CD8-positive, alpha-beta memory T cell (primary cell): ENCODE measurements at regions not wholly inside any gene's neighbourhood (a gene's known extent, or its start where the extent isn't known, plus 50 kb on each side); places are given as distances from the start of the nearest gene placed in this dataset.
"Not testable (repeated sequence)": the region's sequence is repeated elsewhere in the genome, so short reads cannot be mapped to it uniquely, and the experiment has no call there.

Experiments used
- CTCF ChIA-PET: fragments of 350-600 bp; sonication (Branson Sonifier 250); formaldehyde crosslinking; loops from one replicate; lab custom pipeline; 2021; ENCODE audit warnings: antibody characterized with exemption; lab: Charles Lee
- POLR2A ChIA-PET: fragments of 350-600 bp; sonication (Branson Sonifier 250); formaldehyde crosslinking; loops from one replicate; lab custom pipeline; 2021; ENCODE audit warnings: antibody characterized with exemption; lab: Charles Lee
- DNase-seq, 5 donors: peaks; one replicate each; pipeline versions ENCODE4 v3.0.0 to v3.0.0-alpha.2; 2020 to 2022; ENCODE audit warnings: mixed read lengths in 1 of 5
- H3K27ac ChIP-seq: one replicate; pipeline ENCODE4 v1.7.0; 2013; ENCODE audit warnings: low read depth, mild to moderate bottlenecking, low read length, moderate library complexity
- H3K27me3 ChIP-seq: 2 replicates; pipeline ENCODE4 v1.7.0; 2013; ENCODE audit warnings: low read length, mild to moderate bottlenecking; ENCODE audit not compliant: insufficient read depth, poor library complexity, severe bottlenecking
- H3K36me3 ChIP-seq: 2 replicates; pipeline ENCODE4 v1.7.0; 2013; ENCODE audit warnings: mild to moderate bottlenecking, low read length, moderate library complexity; ENCODE audit not compliant: insufficient read depth
- H3K4me1 ChIP-seq: 2 replicates; pipeline ENCODE4 v1.7.0; 2013; ENCODE audit warnings: mild to moderate bottlenecking, low read length, moderate library complexity; ENCODE audit not compliant: insufficient read depth
- H3K4me3 ChIP-seq: 2 replicates; pipeline ENCODE4 v1.7.0; 2013; ENCODE audit warnings: mild to moderate bottlenecking, low read length
- H3K9me3 ChIP-seq: 2 replicates; pipeline ENCODE4 v1.7.0; 2013; ENCODE audit warnings: mild to moderate bottlenecking, low read length
- H3K27ac Mint-ChIP-seq, 8 donors: one replicate each; pipeline ENCODE4 v1.8.0; 2020 to 2021; ENCODE audit warnings: mixed read lengths in 8 of 8, mild to moderate bottlenecking in 6 of 8, inconsistent platforms in 3 of 8, moderate library complexity in 3 of 8
- H3K27me3 Mint-ChIP-seq, 2 donors: one replicate each; pipeline ENCODE4 v1.8.0; 2020 to 2021; ENCODE audit warnings: mixed read lengths in 2 of 2, mild to moderate bottlenecking in 1 of 2, moderate library complexity in 1 of 2
- H3K36me3 Mint-ChIP-seq, 3 donors: one replicate each; pipeline ENCODE4 v1.8.0; 2020 to 2021; ENCODE audit warnings: mixed read lengths in 3 of 3, inconsistent platforms in 1 of 3, mild to moderate bottlenecking in 1 of 3
- H3K4me1 Mint-ChIP-seq, 3 donors: one replicate each; pipeline ENCODE4 v1.8.0; 2020 to 2021; ENCODE audit warnings: mixed read lengths in 3 of 3, inconsistent platforms in 1 of 3, mild to moderate bottlenecking in 1 of 3
- H3K4me3 Mint-ChIP-seq, 7 donors: one replicate each; pipeline ENCODE4 v1.8.0; 2020 to 2021; ENCODE audit warnings: mixed read lengths in 7 of 7, mild to moderate bottlenecking in 6 of 7, moderate library complexity in 4 of 7, inconsistent platforms in 2 of 7
- H3K9me3 Mint-ChIP-seq, 5 donors: one replicate each; pipeline ENCODE4 v1.8.0; 2020 to 2022; ENCODE audit warnings: mixed read lengths in 5 of 5, mild to moderate bottlenecking in 3 of 5, moderate library complexity in 2 of 5, inconsistent platforms in 1 of 5

GRCh38 chr10:56255298-56255697 is 105.8 kb downstream of the ZWINT start:
- no peaks in the 10 kb centered on the region for H3K4me1 ChIP-seq
- no peaks in the 10 kb centered on the region for H3K27me3 Mint-ChIP-seq
- no peak overlapping the region for H3K4me3 ChIP-seq
- H3K27ac Mint-ChIP-seq: no peak overlapping the region
- H3K36me3 Mint-ChIP-seq: no peaks in the 10 kb centered on the region
- ChIA-PET POLR2A (no interaction called here), CTCF (no interaction called here)
- no peaks in the 10 kb centered on the region for H3K4me1 Mint-ChIP-seq
- no peak for DNase-seq
- peaks cover 2 to 9% (median 3%) of the 10 kb centered on the region in 5 donors for H3K9me3 Mint-ChIP-seq
- H3K9me3 ChIP-seq: no peaks in the 10 kb centered on the region
- H3K4me3 Mint-ChIP-seq: no peak overlapping the region
- no peaks in the 10 kb centered on the region for H3K27me3 ChIP-seq
- no peaks in the 10 kb centered on the region for H3K36me3 ChIP-seq
- no peak overlapping the region for H3K27ac ChIP-seq

- Mint-ChIP-seq H3K9me3 (peaks cover 0 to 22% (median 3%) of the 10 kb centered on the region in 5 donors), H3K27me3 (no peaks in the 10 kb centered on the region), H3K27ac (no peak overlapping the region), H3K36me3 (no peaks in the 10 kb centered on the region), H3K4me3 (no peak overlapping the region), H3K4me1 (no peaks in the 10 kb centered on the region)
- no peak overlapping the region for H3K27ac ChIP-seq
- no peaks in the 10 kb centered on the region for H3K9me3 ChIP-seq
- H3K4me1 ChIP-seq: no peaks in the 10 kb centered on the region
- no peaks in the 10 kb centered on the region for H3K36me3 ChIP-seq
- no peaks in the 10 kb centered on the region for H3K27me3 ChIP-seq
- DNase-seq: no peak
- CTCF ChIA-PET: no interaction called here
- H3K4me3 ChIP-seq: no peak overlapping the region
- POLR2A ChIA-PET: no interaction called here
These were observed 120.6 kb downstream of the ZWINT start for GRCh38 chr10:56240471-56240870.

GRCh38 chr10:56231436-56231835 is 129.6 kb downstream of the ZWINT start:
- Histone ChIP-seq H3K9me3 (no peaks in the 10 kb centered on the region), H3K27ac (no peak overlapping the region), H3K4me1 (no peaks in the 10 kb centered on the region), H3K36me3 (no peaks in the 10 kb centered on the region), H3K4me3 (no peak overlapping the region), H3K27me3 (no peaks in the 10 kb centered on the region)
- Mint-ChIP-seq H3K27me3 (no peaks in the 10 kb centered on the region), H3K4me3 (no peak overlapping the region), H3K27ac (no peak overlapping the region), H3K9me3 (peaks cover 7 to 18% (median 7%) of the 10 kb centered on the region in 5 donors), H3K36me3 (no peaks in the 10 kb centered on the region), H3K4me1 (no peaks in the 10 kb centered on the region)
- CTCF ChIA-PET: no interaction called here
- POLR2A ChIA-PET: no interaction called here
- DNase-seq: no peak

GRCh38 chr10:56222237-56222636 is 138.8 kb downstream of the ZWINT start:
- Mint-ChIP-seq H3K27me3 (no peaks in the 10 kb centered on the region), H3K4me1 (no peaks in the 10 kb centered on the region), H3K9me3 (peaks cover 0 to 14% (median 2%) of the 10 kb centered on the region in 5 donors), H3K4me3 (no peak overlapping the region), H3K36me3 (no peaks in the 10 kb centered on the region), H3K27ac (no peak overlapping the region)
- H3K4me3 ChIP-seq: no peak overlapping the region
- no peak for DNase-seq
- H3K27me3 ChIP-seq: no peaks in the 10 kb centered on the region
- POLR2A ChIA-PET: no interaction called here
- CTCF ChIA-PET: no interaction called here
- no peaks in the 10 kb centered on the region for H3K36me3 ChIP-seq
- H3K4me1 ChIP-seq: no peaks in the 10 kb centered on the region
- no peaks in the 10 kb centered on the region for H3K9me3 ChIP-seq
- no peak overlapping the region for H3K27ac ChIP-seq

- no peak for DNase-seq
- Mint-ChIP-seq H3K36me3 (no peaks in the 10 kb centered on the region), H3K27me3 (no peaks in the 10 kb centered on the region), H3K27ac (no peak overlapping the region), H3K4me1 (no peaks in the 10 kb centered on the region), H3K9me3 (peaks cover 6 to 26% (median 11%) of the 10 kb centered on the region in 5 donors), H3K4me3 (no peak overlapping the region)
- H3K9me3 ChIP-seq: no peaks in the 10 kb centered on the region
- H3K36me3 ChIP-seq: no peaks in the 10 kb centered on the region
- H3K27ac ChIP-seq: no peak overlapping the region
- no peaks in the 10 kb centered on the region for H3K4me1 ChIP-seq
- POLR2A ChIA-PET: no interaction called here
- no peak overlapping the region for H3K4me3 ChIP-seq
- no peaks in the 10 kb centered on the region for H3K27me3 ChIP-seq
- CTCF ChIA-PET: no interaction called here
These were observed 148.1 kb downstream of the ZWINT start for GRCh38 chr10:56212951-56213350.

GRCh38 chr10:56181607-56182006 is 179.5 kb downstream of the ZWINT start:
- H3K9me3 ChIP-seq: no peaks in the 10 kb centered on the region
- Mint-ChIP-seq H3K4me3 (no peak overlapping the region), H3K36me3 (no peaks in the 10 kb centered on the region), H3K27ac (no peak overlapping the region), H3K9me3 (peaks cover 2 to 29% (median 15%) of the 10 kb centered on the region in 5 donors), H3K4me1 (no peaks in the 10 kb centered on the region), H3K27me3 (peaks cover 0 to 1% of the 10 kb centered on the region in 2 donors)
- no peak overlapping the region for H3K27ac ChIP-seq
- no peaks in the 10 kb centered on the region for H3K27me3 ChIP-seq
- H3K36me3 ChIP-seq: no peaks in the 10 kb centered on the region
- ChIA-PET POLR2A (no interaction called here), CTCF (no interaction called here)
- DNase-seq: no peak
- H3K4me1 ChIP-seq: no peaks in the 10 kb centered on the region
- no peak overlapping the region for H3K4me3 ChIP-seq

- ChIA-PET CTCF (no interaction called here), POLR2A (no interaction called here)
- H3K27ac Mint-ChIP-seq: no peak overlapping the region
- H3K27me3 ChIP-seq: no peaks in the 10 kb centered on the region
- peaks cover 2 to 28% (median 13%) of the 10 kb centered on the region in 5 donors for H3K9me3 Mint-ChIP-seq
- peaks cover 0 to 1% of the 10 kb centered on the region in 2 donors for H3K27me3 Mint-ChIP-seq
- H3K36me3 ChIP-seq: no peaks in the 10 kb centered on the region
- no peak overlapping the region for H3K4me3 ChIP-seq
- no peaks in the 10 kb centered on the region for H3K9me3 ChIP-seq
- DNase-seq: no peak
- H3K27ac ChIP-seq: no peak overlapping the region
- H3K4me3 Mint-ChIP-seq: no peak overlapping the region
- H3K36me3 Mint-ChIP-seq: no peaks in the 10 kb centered on the region
- no peaks in the 10 kb centered on the region for H3K4me1 Mint-ChIP-seq
- H3K4me1 ChIP-seq: no peaks in the 10 kb centered on the region
These were observed 182.8 kb downstream of the ZWINT start for GRCh38 chr10:56178210-56178609.

GRCh38 chr10:56155091-56155513 is 206.0 kb downstream of the ZWINT start:
- DNase-seq, H3K27ac Mint-ChIP-seq, H3K9me3 ChIP-seq, H3K27me3 ChIP-seq, H3K4me1 ChIP-seq, CTCF ChIA-PET, H3K27ac ChIP-seq, H3K4me3 ChIP-seq, H3K36me3 Mint-ChIP-seq, H3K4me1 Mint-ChIP-seq, H3K27me3 Mint-ChIP-seq, H3K36me3 ChIP-seq, H3K4me3 Mint-ChIP-seq, POLR2A ChIA-PET: not testable (repeated sequence)
- H3K9me3 Mint-ChIP-seq: peaks cover 6 to 25% (median 8%) of the 10 kb centered on the region in 5 donors

GRCh38 chr10:56146806-56147205 is 214.3 kb downstream of the ZWINT start:
- Histone ChIP-seq H3K36me3 (no peaks in the 10 kb centered on the region), H3K27ac (no peak overlapping the region), H3K9me3 (no peaks in the 10 kb centered on the region), H3K4me1 (no peaks in the 10 kb centered on the region), H3K4me3 (no peak overlapping the region), H3K27me3 (no peaks in the 10 kb centered on the region)
- Mint-ChIP-seq H3K27me3 (no peaks in the 10 kb centered on the region), H3K27ac (no peak overlapping the region), H3K36me3 (no peaks in the 10 kb centered on the region), H3K4me3 (no peak overlapping the region), H3K4me1 (no peaks in the 10 kb centered on the region), H3K9me3 (peaks cover 4 to 21% (median 13%) of the 10 kb centered on the region in 5 donors)
- CTCF ChIA-PET: no interaction called here
- no peak for DNase-seq
- POLR2A ChIA-PET: no interaction called here
